HCT116 (cell line): ENCODE measurements at regions not wholly inside any gene's neighbourhood (a gene's known extent, or its start where the extent isn't known, plus 50 kb on each side); places are given as distances from the start of the nearest gene placed in this dataset.

Experiments used
- ATAC-seq: fragments of 200-7000 bp; cut with Tn5 transposase; 2 replicates; pipeline ENCODE4 v1.9.1; 2020; ENCODE audit warnings: mild to moderate bottlenecking, moderate library complexity
- BruUV-seq: library from RNA; stranded (reverse); fragments of 400-500 nt; replicated peaks from 2 replicates; lab custom pipeline; 2021; lab: Mats Ljungman, UMichigan
- CTCF ChIA-PET: fragments of 300-600 bp; sonication (Branson Sonifier 250); formaldehyde crosslinking; loops from one replicate; lab custom pipeline; 2021; ENCODE audit warnings: antibody characterized with exemption; lab: Charles Lee
- POLR2A ChIA-PET: fragments of 300-600, 350-600 bp; sonication (Branson Sonifier 250); formaldehyde crosslinking; loops from one replicate; lab custom pipeline; 2021; ENCODE audit warnings: antibody characterized with exemption; lab: Charles Lee
- RAD21 ChIA-PET, 2 experiments: fragments of 300-600 bp; sonication (Branson Sonifier 250); formaldehyde crosslinking; loops; one replicate each; lab custom pipeline; 2023; ENCODE audit warnings: low total read pairs in 2 of 2; ENCODE audit not compliant: uncharacterized antibody in 2 of 2, unreplicated experiment in 2 of 2, low non-redundant PET in 1 of 2; lab: Charles Lee
- DNase-seq: peaks from one replicate; pipeline ENCODE4 v3.0.0-alpha.2; 2010; ENCODE audit warnings: low read depth, low spot score
- H2AFZ ChIP-seq: fragments of 200-600 bp; shearing (Covaris generic), sonication (generic); 2 replicates; pipeline ENCODE4 v1.6.1; 2017; ENCODE audit warnings: low read depth, mixed run types, mixed read lengths, antibody characterized with exemption, low read length; ENCODE audit not compliant: poor library complexity, severe bottlenecking
- H3K27ac ChIP-seq: 2 replicates; pipeline ENCODE4 v1.5.1; 2012; ENCODE audit warnings: low read depth, low read length
- H3K27me3 ChIP-seq: fragments of 200-600 bp; sonication (generic); 2 replicates; pipeline ENCODE4 v1.6.1; 2016; ENCODE audit warnings: mixed run types, low read length, mixed read lengths; ENCODE audit not compliant: insufficient read depth
- H3K36me3 ChIP-seq, 2 experiments: fragments of 200-500 bp in 1 of 2; fragments of 200-600 bp in 1 of 2; sonication (Bioruptor generic) in 1 of 2; sonication (generic) in 1 of 2; 2 replicates each; pipeline versions ENCODE4 v1.5.1 to v1.6.1; 2014 to 2016; ENCODE audit warnings: low read length in 2 of 2, inconsistent platforms in 1 of 2, mixed read lengths in 1 of 2, mixed run types in 1 of 2; ENCODE audit not compliant: insufficient read depth in 2 of 2, control insufficient read depth in 1 of 2
- H3K4me1 ChIP-seq, 2 experiments: fragments of 200-600 bp in 1 of 2; sonication (generic) in 1 of 2; 2 replicates each; pipeline versions ENCODE4 v1.5.1 to v1.6.1; 2012 to 2017; ENCODE audit warnings: low read length in 2 of 2, inconsistent platforms in 1 of 2, mild to moderate bottlenecking in 1 of 2, mixed read lengths in 1 of 2, mixed run types in 1 of 2, moderate library complexity in 1 of 2; ENCODE audit not compliant: insufficient read depth in 2 of 2, control insufficient read depth in 1 of 2
- H3K4me2 ChIP-seq: fragments of 200-600 bp; sonication (generic); 2 replicates; pipeline ENCODE4 v1.6.1; 2017; ENCODE audit warnings: mixed run types, low read length, mixed read lengths
- H3K4me3 ChIP-seq, 2 experiments: fragments of 200-600 bp in 1 of 2; sonication (generic) in 1 of 2; replicated peaks in 1 of 2; 2 replicates each; pipeline ENCODE4 v1.5.1; 2011 to 2016; ENCODE audit warnings: low read length in 2 of 2, control low read depth in 1 of 2, low read depth in 1 of 2, mild to moderate bottlenecking in 1 of 2, mixed read lengths in 1 of 2, mixed run types in 1 of 2
- H3K79me2 ChIP-seq: fragments of 200-600 bp; sonication (generic); 2 replicates; pipeline ENCODE4 v1.6.1; 2017; ENCODE audit warnings: mild to moderate bottlenecking, mixed run types, low read length, moderate library complexity, mixed read lengths; ENCODE audit not compliant: insufficient read depth
- H3K9ac ChIP-seq: fragments of 200-600 bp; sonication (generic); 2 replicates; pipeline ENCODE4 v1.6.1; 2016; ENCODE audit warnings: low read length, mixed read lengths
- H3K9me2 ChIP-seq: fragments of 200-600 bp; sonication (generic), shearing (Covaris generic); 2 replicates; pipeline ENCODE4 v1.6.1; 2017; ENCODE audit warnings: mixed run types, mild to moderate bottlenecking, moderate library complexity; ENCODE audit not compliant: insufficient read depth
- H3K9me3 ChIP-seq, 2 experiments: fragments of 200-500 bp in 1 of 2; fragments of 200-600 bp in 1 of 2; sonication (Bioruptor generic) in 1 of 2; sonication (generic) in 1 of 2; 2 replicates each; pipeline ENCODE4 v1.6.1; 2014 to 2017; ENCODE audit warnings: low read length in 2 of 2, mixed read lengths in 2 of 2, inconsistent platforms in 1 of 2, low read depth in 1 of 2, mild to moderate bottlenecking in 1 of 2, mixed run types in 1 of 2, moderate library complexity in 1 of 2; ENCODE audit not compliant: control insufficient read depth in 1 of 2, insufficient read depth in 1 of 2
- H4K20me1 ChIP-seq: fragments of 200-600 bp; sonication (generic), shearing (Covaris generic); 2 replicates; pipeline ENCODE4 v1.6.1; 2017; ENCODE audit warnings: mixed run types, mild to moderate bottlenecking, moderate library complexity; ENCODE audit not compliant: insufficient read depth
- CBX3 ChIP-seq: IDR thresholded peaks from 2 replicates; pipeline ENCODE4 v1.6.1; 2012; ENCODE audit warnings: low read depth
- CEBPB ChIP-seq: IDR thresholded peaks from 2 replicates; pipeline ENCODE4 v1.6.1; 2012; ENCODE audit warnings: low read depth
- EZH2phosphoT487 ChIP-seq: fragments of 200-600 bp; IDR thresholded peaks from 2 replicates; pipeline ENCODE4 v1.6.1; 2018; ENCODE audit warnings: antibody characterized with exemption, borderline replicate concordance
- FOSL1 ChIP-seq: IDR thresholded peaks from 2 replicates; pipeline ENCODE4 v1.6.1; 2012; ENCODE audit warnings: low read depth
- JUND ChIP-seq: IDR thresholded peaks from 2 replicates; pipeline ENCODE4 v1.6.1; 2012
- POLR2A ChIP-seq: IDR thresholded peaks from 2 replicates; pipeline ENCODE4 v1.7.0; 2011; ENCODE audit warnings: borderline replicate concordance; ENCODE audit not compliant: insufficient read depth, insufficient read length; ENCODE audit errors: extremely low read depth
- RAD21 ChIP-seq: IDR thresholded peaks from 2 replicates; pipeline ENCODE4 v1.6.1; 2012; ENCODE audit warnings: low read depth, mild to moderate bottlenecking
- SIN3A ChIP-seq: IDR thresholded peaks from 2 replicates; pipeline ENCODE4 v1.6.1; 2012; ENCODE audit warnings: low read depth
- SRF ChIP-seq: IDR thresholded peaks from 2 replicates; pipeline ENCODE4 v1.6.1; 2012; ENCODE audit warnings: low read depth
- TCF7L2 ChIP-seq: IDR thresholded peaks from 2 replicates; pipeline ENCODE4 v1.7.0; 2011; ENCODE audit warnings: borderline replicate concordance, inconsistent platforms; ENCODE audit not compliant: insufficient read depth, insufficient read length; ENCODE audit errors: extremely low read depth
- YY1 ChIP-seq: IDR thresholded peaks from 2 replicates; pipeline ENCODE4 v1.6.1; 2011; ENCODE audit warnings: low read length, low read depth, moderate library complexity, mild to moderate bottlenecking; ENCODE audit not compliant: insufficient replicate concordance; ENCODE audit errors: extremely low read depth
- ZFX ChIP-seq: fragments of 450-650 bp; IDR thresholded peaks from 2 replicates; pipeline ENCODE4 v1.6.1; 2017
- ZNF274 ChIP-seq: fragments of 200-500 bp; sonication (Bioruptor generic); IDR thresholded peaks from 2 replicates; pipeline ENCODE4 v1.6.1; 2014; ENCODE audit warnings: mild to moderate bottlenecking, low read depth, low read length, inconsistent platforms
- intact Hi-C: fragments of 100-400 bp; cut with micrococcal nuclease; formaldehyde crosslinking; loops from 2 replicates; pipeline ENCODE4 v1.10.0; 2022
- TF ChIP-seq, protein P1 (sequence below): IDR thresholded peaks from 2 replicates; pipeline ENCODE4 v1.6.1; 2012; ENCODE audit warnings: low read depth
- TF ChIP-seq, protein P2 (sequence below): IDR thresholded peaks from 2 replicates; pipeline ENCODE4 v1.6.1; 2011; ENCODE audit warnings: mild to moderate bottlenecking, low read length, moderate library complexity; ENCODE audit not compliant: insufficient replicate concordance; ENCODE audit errors: extremely low read depth
- TF ChIP-seq, protein P3 (sequence below): IDR thresholded peaks from 2 replicates; pipeline ENCODE4 v1.6.1; 2012

DNA sequence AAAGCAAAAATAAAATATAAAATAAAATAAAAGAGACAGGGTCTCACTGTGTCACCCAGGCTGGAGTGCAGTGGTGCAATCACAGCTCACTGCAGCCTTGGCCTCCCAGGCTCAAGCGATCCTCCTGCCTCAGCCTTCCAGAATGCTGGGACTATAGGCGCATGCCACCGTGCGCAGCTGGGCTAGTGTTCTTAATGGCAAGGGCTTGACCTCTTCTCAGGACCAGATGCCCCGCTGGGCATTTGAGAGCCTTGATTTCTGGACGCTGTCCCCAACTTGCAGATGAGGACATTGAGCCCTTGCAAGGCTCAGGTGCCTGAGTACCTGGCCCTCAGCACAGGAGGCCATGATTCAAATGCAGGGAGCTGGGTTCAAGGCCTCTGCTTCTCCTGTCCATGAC is 82.6 kb downstream of the DHCR7 start:
- BruUV-seq = no TSS peak
- no peak overlapping the region for H3K4me3 ChIP-seq
- RAD21 ChIA-PET = no interaction called here
- TF ChIP-seq CEBPB (no peak), FOSL1 (no peak), YY1 (no peak), ZNF274 (no peak), EZH2phosphoT487 (no peak), TCF7L2 (no peak), JUND (no peak), SRF (no peak), ZFX (no peak), POLR2A (no peak), SIN3A (no peak), RAD21 (no peak), CBX3 (no peak)
- TF ChIP-seq, protein P1, sequence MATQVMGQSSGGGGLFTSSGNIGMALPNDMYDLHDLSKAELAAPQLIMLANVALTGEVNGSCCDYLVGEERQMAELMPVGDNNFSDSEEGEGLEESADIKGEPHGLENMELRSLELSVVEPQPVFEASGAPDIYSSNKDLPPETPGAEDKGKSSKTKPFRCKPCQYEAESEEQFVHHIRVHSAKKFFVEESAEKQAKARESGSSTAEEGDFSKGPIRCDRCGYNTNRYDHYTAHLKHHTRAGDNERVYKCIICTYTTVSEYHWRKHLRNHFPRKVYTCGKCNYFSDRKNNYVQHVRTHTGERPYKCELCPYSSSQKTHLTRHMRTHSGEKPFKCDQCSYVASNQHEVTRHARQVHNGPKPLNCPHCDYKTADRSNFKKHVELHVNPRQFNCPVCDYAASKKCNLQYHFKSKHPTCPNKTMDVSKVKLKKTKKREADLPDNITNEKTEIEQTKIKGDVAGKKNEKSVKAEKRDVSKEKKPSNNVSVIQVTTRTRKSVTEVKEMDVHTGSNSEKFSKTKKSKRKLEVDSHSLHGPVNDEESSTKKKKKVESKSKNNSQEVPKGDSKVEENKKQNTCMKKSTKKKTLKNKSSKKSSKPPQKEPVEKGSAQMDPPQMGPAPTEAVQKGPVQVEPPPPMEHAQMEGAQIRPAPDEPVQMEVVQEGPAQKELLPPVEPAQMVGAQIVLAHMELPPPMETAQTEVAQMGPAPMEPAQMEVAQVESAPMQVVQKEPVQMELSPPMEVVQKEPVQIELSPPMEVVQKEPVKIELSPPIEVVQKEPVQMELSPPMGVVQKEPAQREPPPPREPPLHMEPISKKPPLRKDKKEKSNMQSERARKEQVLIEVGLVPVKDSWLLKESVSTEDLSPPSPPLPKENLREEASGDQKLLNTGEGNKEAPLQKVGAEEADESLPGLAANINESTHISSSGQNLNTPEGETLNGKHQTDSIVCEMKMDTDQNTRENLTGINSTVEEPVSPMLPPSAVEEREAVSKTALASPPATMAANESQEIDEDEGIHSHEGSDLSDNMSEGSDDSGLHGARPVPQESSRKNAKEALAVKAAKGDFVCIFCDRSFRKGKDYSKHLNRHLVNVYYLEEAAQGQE = no peak
- TF ChIP-seq, protein P2, sequence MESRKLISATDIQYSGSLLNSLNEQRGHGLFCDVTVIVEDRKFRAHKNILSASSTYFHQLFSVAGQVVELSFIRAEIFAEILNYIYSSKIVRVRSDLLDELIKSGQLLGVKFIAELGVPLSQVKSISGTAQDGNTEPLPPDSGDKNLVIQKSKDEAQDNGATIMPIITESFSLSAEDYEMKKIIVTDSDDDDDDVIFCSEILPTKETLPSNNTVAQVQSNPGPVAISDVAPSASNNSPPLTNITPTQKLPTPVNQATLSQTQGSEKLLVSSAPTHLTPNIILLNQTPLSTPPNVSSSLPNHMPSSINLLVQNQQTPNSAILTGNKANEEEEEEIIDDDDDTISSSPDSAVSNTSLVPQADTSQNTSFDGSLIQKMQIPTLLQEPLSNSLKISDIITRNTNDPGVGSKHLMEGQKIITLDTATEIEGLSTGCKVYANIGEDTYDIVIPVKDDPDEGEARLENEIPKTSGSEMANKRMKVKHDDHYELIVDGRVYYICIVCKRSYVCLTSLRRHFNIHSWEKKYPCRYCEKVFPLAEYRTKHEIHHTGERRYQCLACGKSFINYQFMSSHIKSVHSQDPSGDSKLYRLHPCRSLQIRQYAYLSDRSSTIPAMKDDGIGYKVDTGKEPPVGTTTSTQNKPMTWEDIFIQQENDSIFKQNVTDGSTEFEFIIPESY = no peak
- TF ChIP-seq, protein P3, sequence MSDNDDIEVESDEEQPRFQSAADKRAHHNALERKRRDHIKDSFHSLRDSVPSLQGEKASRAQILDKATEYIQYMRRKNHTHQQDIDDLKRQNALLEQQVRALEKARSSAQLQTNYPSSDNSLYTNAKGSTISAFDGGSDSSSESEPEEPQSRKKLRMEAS = no peak
- TF ChIP-seq, all 23 proteins: peak for 0
- H3K79me2 ChIP-seq = no peaks in the 10 kb centered on the region
- no peaks in the 10 kb centered on the region for H3K9me3 ChIP-seq
- CTCF ChIA-PET = no interaction called here
- intact Hi-C loops = no loop called here
- H3K4me2 ChIP-seq = no peak overlapping the region
- H3K9ac ChIP-seq = no peak overlapping the region
- POLR2A ChIA-PET = no interaction called here
- DNase-seq = no peak
- no peaks in the 10 kb centered on the region for H3K4me1 ChIP-seq
- H3K9me2 ChIP-seq = no peaks in the 10 kb centered on the region
- H2AFZ ChIP-seq = no peak overlapping the region
- H3K36me3 ChIP-seq = no peaks in the 10 kb centered on the region
- H3K27ac ChIP-seq = no peak overlapping the region
- no peaks in the 10 kb centered on the region for H4K20me1 ChIP-seq
- no peak for ATAC-seq
- H3K27me3 ChIP-seq = no peaks in the 10 kb centered on the region; the same call in 1 of the 2 replicates
